MV-4-11 (cell line): ENCODE measurements at regions not wholly inside any gene's neighbourhood (a gene's known extent, or its start where the extent isn't known, plus 50 kb on each side); places are given as distances from the start of the nearest gene placed in this dataset.

Experiments
- DNase-seq: peaks from one replicate; lab custom pipeline; 2025; lab: John Stamatoyannopoulos, UW

GRCh38 chr22:22038178-22038880 is 55.7 kb upstream of the TOP3B start:
- no peak for DNase-seq

- DNase-seq: no peak
Observed at GRCh38 chr22:22037740-22038139, 55.2 kb upstream of the TOP3B start.

- DNase-seq: peak; percentile 53
Observed at GRCh38 chr22:22037229-22037628, 54.6 kb upstream of the TOP3B start.

- DNase-seq: no peak
Observed at GRCh38 chr22:22036588-22036987, 54.0 kb upstream of the TOP3B start.

GRCh38 chr22:22035771-22036314 is 53.3 kb upstream of the TOP3B start:
- no peak for DNase-seq

GRCh38 chr22:22035203-22035602 is 52.6 kb upstream of the TOP3B start:
- no peak for DNase-seq

- DNase-seq: no peak
Observed at GRCh38 chr22:22034469-22035132, 52.0 kb upstream of the TOP3B start.

GRCh38 chr22:22033803-22034468 is 51.3 kb upstream of the TOP3B start:
- DNase-seq: no peak

GRCh38 chr22:22032906-22033802 is 50.6 kb upstream of the TOP3B start:
- no peak for DNase-seq

GRCh38 chr22:22032099-22032905 is 49.7 kb upstream of the TOP3B start:
- DNase-seq: no peak
